ENCODE measurements at regions not wholly inside any gene's neighbourhood (a gene's known extent, or its start where the extent isn't known, plus 50 kb on each side); places are given as distances from the start of the nearest gene placed in this dataset.

DNA sequence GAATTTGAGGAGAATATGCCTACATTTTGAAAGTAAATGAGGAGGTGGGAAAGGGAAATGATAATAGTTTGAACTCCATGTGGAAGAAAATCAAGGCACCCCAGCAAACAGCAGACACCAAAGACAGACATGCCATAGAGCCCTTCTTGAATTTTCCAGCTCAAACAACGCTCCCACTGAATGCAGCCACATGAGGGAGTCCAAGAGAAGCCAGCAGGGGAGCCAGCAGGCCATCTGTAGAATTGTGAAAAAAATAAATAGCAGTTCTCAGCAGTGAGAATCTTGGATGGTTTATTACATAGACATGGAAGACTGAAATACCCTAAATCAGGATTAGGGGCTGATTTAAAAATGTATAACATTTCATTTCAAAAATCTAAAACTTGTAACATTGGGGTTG lies 1567.3 kb upstream of the LRRTM3 start:
- no peak for TF ChIP-seq EZH2phosphoT487 (IDR thresholded peaks at IDR 0.05; ENCODE audit: unreplicated experiment)
- TF ChIP-seq, protein P1, sequence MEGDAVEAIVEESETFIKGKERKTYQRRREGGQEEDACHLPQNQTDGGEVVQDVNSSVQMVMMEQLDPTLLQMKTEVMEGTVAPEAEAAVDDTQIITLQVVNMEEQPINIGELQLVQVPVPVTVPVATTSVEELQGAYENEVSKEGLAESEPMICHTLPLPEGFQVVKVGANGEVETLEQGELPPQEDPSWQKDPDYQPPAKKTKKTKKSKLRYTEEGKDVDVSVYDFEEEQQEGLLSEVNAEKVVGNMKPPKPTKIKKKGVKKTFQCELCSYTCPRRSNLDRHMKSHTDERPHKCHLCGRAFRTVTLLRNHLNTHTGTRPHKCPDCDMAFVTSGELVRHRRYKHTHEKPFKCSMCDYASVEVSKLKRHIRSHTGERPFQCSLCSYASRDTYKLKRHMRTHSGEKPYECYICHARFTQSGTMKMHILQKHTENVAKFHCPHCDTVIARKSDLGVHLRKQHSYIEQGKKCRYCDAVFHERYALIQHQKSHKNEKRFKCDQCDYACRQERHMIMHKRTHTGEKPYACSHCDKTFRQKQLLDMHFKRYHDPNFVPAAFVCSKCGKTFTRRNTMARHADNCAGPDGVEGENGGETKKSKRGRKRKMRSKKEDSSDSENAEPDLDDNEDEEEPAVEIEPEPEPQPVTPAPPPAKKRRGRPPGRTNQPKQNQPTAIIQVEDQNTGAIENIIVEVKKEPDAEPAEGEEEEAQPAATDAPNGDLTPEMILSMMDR (conservative IDR thresholded peaks at IDR 0.05; ENCODE audit: low read depth in 2 of 2) = peak; percentile 62 to 70
- TF ChIP-seq POLR2AphosphoS5 (IDR thresholded peaks at IDR 0.05; ENCODE audit: low read depth) = no peak
- no peak for TF ChIP-seq EZH2 (IDR thresholded peaks at IDR 0.05; ENCODE audit: low read depth, unreplicated experiment)
- no peak for TF ChIP-seq CREB1 (CRISPR knock-in tag; IDR thresholded peaks at IDR 0.05; ENCODE audit: low read depth)
- TF ChIP-seq, protein P2, sequence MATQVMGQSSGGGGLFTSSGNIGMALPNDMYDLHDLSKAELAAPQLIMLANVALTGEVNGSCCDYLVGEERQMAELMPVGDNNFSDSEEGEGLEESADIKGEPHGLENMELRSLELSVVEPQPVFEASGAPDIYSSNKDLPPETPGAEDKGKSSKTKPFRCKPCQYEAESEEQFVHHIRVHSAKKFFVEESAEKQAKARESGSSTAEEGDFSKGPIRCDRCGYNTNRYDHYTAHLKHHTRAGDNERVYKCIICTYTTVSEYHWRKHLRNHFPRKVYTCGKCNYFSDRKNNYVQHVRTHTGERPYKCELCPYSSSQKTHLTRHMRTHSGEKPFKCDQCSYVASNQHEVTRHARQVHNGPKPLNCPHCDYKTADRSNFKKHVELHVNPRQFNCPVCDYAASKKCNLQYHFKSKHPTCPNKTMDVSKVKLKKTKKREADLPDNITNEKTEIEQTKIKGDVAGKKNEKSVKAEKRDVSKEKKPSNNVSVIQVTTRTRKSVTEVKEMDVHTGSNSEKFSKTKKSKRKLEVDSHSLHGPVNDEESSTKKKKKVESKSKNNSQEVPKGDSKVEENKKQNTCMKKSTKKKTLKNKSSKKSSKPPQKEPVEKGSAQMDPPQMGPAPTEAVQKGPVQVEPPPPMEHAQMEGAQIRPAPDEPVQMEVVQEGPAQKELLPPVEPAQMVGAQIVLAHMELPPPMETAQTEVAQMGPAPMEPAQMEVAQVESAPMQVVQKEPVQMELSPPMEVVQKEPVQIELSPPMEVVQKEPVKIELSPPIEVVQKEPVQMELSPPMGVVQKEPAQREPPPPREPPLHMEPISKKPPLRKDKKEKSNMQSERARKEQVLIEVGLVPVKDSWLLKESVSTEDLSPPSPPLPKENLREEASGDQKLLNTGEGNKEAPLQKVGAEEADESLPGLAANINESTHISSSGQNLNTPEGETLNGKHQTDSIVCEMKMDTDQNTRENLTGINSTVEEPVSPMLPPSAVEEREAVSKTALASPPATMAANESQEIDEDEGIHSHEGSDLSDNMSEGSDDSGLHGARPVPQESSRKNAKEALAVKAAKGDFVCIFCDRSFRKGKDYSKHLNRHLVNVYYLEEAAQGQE (IDR thresholded peaks at IDR 0.05; ENCODE audit: unreplicated experiment) = no peak
- no peak for TF ChIP-seq NANOG (IDR thresholded peaks at IDR 0.05; ENCODE audit: borderline replicate concordance)
- no peak for TF ChIP-seq JUNB (IDR thresholded peaks at IDR 0.05; ENCODE audit: unreplicated experiment)
- no peak for TF ChIP-seq ZNF331 (CRISPR knock-in tag; IDR thresholded peaks at IDR 0.05; ENCODE audit: low read depth)
